CD4-positive, alpha-beta T cell treated with Interleukin-2 at 100 ng/mL for 4 hours (primary cell): ENCODE measurements at regions not wholly inside any gene's neighbourhood (a gene's known extent, or its start where the extent isn't known, plus 50 kb on each side); places are given as distances from the start of the nearest gene placed in this dataset.
A peak's percentile ranks its signal among the peaks of the same experiment; 100 is the strongest.

Experiments used
- DNase-seq: peaks from one replicate; pipeline ENCODE4 v3.0.0-alpha.2; 2020; ENCODE audit warnings: low spot score

DNA sequence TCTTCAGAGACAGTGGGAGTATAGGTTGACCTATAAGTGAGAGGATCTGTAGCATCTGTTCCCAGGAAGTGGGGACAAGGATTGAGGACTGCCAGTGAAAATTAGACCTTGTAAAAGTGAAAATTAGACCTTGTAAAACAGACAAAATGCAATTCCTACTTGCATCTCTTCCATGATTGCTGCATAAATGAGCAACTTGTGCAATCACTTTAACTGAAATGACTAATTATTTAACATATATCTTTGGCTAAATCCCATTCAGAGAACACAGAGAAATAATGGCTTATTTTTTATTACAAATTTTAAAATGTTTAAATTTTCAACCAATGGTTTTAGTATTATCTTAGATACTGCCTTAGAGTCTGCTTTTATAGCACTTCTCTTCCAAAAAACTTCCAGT lies 67.2 kb upstream of the NABP1 start:
- no peak for DNase-seq

DNA sequence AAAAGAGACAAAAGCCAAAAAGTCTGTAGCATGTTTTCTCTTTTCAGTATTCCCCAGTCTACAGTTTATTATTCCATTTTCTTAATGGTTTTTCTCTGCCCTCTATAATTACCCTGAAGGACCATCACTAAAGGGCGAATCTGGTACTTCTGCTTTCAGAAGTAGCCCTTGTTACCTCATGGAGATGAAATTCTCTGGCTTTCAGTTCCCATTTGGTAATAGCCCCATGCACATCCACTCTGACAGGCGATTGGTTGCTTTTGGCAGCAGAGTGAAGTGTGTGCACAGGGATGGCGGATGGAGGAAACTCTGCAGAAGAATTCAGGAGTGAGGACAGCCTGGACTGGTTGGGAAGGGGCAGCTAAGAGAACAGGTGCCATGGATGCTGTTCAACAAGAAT lies 66.3 kb upstream of the NABP1 start:
- no peak for DNase-seq

DNA sequence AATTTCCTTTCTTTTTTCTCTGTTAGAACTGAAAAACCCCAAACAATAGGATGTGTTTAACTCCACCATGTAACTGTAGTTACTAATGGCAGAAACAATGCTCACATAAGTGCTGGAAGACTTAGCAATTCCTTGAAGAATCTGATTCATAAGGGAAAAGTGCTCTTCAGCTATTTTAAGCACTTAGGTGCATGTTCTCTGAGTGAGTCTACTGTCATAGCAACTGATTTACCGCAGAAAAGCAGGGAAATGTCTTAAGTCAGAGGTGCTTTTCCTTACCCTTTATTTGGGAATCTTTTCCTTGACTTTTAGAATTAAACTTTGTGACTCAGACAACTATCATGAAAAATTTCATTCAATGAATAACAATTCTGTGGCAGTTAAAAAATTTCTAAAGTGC lies 65.4 kb upstream of the NABP1 start:
- no peak for DNase-seq

DNA sequence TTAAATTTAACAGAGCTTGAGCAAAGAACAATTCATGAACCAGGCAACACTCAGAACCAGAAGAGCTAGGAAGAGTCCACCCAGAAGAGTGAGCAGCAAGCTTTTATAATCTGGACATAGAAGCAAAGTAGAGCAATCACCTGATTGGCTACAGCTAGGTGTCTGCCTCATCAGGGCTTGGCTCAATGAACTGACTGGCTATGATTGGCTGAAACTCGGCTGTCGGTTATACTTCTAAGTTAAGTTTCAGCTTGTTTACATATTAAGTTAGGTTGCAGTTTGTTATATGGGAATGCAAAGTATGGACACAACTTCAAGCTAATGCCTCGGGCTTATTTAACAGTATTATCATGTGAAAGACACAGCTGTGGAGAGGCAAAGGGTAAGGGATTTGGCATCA lies 63.2 kb upstream of the NABP1 start:
- DNase-seq: no peak

- DNase-seq: no peak
Observed at GRCh38 chr2:191615596-191615995, 62.3 kb upstream of the NABP1 start.

DNA sequence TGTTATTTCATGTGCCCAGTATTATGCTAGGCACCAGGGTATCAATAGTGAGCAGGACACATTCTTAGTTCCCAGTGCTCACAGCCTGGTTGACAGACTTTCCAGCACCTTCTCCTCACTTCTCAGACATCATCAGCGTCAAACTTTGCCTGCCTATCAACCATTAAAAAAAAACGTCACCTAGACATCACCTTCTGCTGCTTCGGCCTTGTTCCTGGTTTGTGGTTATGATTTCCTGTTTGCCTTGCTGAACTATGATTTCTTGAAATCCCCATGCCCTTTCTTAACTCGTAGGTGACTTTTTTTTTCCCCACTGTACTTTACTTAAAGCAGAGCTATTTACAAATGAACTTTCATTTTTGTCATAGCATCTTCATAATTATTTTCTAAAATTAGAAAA lies 60.4 kb upstream of the NABP1 start:
- peak; percentile 81 for DNase-seq

DNA sequence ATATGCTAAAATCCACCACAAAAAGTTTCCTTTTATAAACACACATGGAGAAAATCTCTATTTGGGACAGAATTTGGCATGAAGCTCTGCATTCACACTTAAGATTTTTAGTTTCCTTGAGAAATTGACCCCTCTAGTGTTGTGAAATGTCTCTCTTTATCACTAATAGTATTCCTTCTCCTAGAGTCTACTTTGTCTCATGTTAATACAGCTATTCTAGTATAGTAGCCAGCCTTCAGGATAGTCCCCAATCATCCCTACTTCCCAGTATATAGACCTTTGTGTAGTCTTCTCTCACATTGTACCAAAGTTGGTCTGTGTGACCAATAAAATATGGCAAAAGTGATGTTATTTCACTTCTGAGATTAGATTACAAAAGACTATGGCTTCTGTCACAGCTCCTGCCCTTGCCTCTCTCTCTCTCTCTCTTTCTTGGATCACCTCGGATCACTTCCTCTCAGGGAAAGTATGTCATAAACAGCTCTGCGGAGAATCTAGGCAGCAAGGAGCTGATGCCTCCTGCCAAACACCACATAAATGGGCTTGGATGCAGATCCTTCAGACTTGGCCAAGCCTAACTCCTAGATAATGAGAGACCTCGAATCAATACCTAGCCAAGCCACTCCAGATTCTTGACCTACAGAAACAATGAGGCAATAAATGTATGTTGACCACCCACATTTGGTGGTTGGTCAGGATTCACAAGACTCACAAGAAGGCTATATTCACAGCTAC lies 59.7 kb upstream of the NABP1 start:
- DNase-seq: no peak

DNA sequence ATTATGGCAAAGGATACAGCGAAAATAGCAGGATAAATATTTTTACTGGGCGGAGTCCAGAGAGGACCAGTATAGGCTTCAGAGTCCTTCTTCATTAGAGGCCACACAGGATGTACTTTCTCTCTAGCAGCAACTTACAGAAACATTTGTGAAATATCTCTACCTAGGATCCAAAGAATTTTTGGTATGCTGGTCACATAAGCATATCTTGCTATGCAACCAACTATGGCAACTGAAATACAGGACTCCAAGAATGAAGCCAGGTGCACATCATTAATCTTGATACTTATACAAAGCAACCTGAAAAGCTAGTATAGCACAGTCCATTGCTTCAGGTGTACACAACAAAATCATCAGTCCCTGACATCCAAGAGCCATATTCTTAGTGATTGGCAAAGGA lies 59.1 kb upstream of the NABP1 start:
- DNase-seq: no peak

GRCh38 chr2:191620144-191620543 lies 57.8 kb upstream of the NABP1 start:
- DNase-seq: no peak

- no peak for DNase-seq
Observed at GRCh38 chr2:191622374-191623320, 55.3 kb upstream of the NABP1 start.

- peak; percentile 72 for DNase-seq
Observed at GRCh38 chr2:191625016-191625415, 52.9 kb upstream of the NABP1 start.

DNA sequence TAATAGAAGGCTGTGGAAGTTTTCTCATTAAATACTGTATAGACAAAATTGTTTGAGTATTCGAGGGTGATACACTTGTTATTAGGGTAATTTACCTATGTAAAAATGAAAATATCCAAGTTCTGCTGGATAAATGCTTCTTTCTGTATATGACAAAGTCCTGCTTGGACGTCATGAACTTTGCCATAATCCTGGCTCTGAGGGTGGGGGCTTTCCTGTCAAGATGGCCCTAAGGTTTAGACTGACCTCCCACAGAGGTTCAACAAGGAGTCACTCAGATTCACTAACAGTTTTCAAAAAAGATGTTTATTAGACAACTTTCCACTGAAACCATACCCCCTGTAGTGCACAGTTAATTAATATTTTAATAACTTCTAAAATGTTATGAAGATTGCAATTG lies 52.5 kb upstream of the NABP1 start:
- no peak for DNase-seq

GRCh38 chr2:191626497-191627151 lies 51.3 kb upstream of the NABP1 start:
- no peak for DNase-seq

GRCh38 chr2:191627518-191627917 lies 50.4 kb upstream of the NABP1 start:
- no peak for DNase-seq
